ENCODE measurements at regions not wholly inside any gene's neighbourhood (a gene's known extent, or its start where the extent isn't known, plus 50 kb on each side); places are given as distances from the start of the nearest gene placed in this dataset.

- TF ChIP-seq CTCF (IDR thresholded peaks at IDR 0.05; ENCODE audit: borderline replicate concordance, extremely low read depth, low read length, poor library complexity, severe bottlenecking) (no peak), EZH2 (IDR thresholded peaks at IDR 0.05; ENCODE audit: borderline replicate concordance, low read depth, low read length, severe bottlenecking) (no peak)
Observed at GRCh38 chr7:85710960-85711359, 524.1 kb upstream of the SEMA3D start.
